Ishikawa (cell line): ENCODE measurements at regions not wholly inside any gene's neighbourhood (a gene's known extent, or its start where the extent isn't known, plus 50 kb on each side); places are given as distances from the start of the nearest gene placed in this dataset.

Experiments
- CEBPB ChIP-seq: IDR thresholded peaks from 2 replicates; pipeline ENCODE4 v1.6.1; 2012
- CREB1 ChIP-seq: IDR thresholded peaks from 2 replicates; pipeline ENCODE4 v1.6.1; 2012; ENCODE audit warnings: low read depth
- EGR1 ChIP-seq: IDR thresholded peaks from 2 replicates; pipeline ENCODE4 v1.6.1; 2012
- EP300 ChIP-seq: IDR thresholded peaks from 2 replicates; pipeline ENCODE4 v1.6.1; 2012; ENCODE audit warnings: borderline replicate concordance
- FOXM1 ChIP-seq: IDR thresholded peaks from 2 replicates; pipeline ENCODE4 v1.6.1; 2012; ENCODE audit warnings: low read depth, borderline replicate concordance
- MAX ChIP-seq: IDR thresholded peaks from 2 replicates; pipeline ENCODE4 v1.6.1; 2012
- NFIC ChIP-seq: IDR thresholded peaks from 2 replicates; pipeline ENCODE4 v1.6.1; 2012
- RAD21 ChIP-seq: IDR thresholded peaks from 2 replicates; pipeline ENCODE4 v1.6.1; 2012; ENCODE audit warnings: low read depth
- TAF1 ChIP-seq: IDR thresholded peaks from 2 replicates; pipeline ENCODE4 v1.6.1; 2012; ENCODE audit warnings: low read depth, mild to moderate bottlenecking
- TCF12 ChIP-seq: IDR thresholded peaks from 2 replicates; pipeline ENCODE4 v1.6.1; 2012; ENCODE audit warnings: low read depth
- YY1 ChIP-seq: IDR thresholded peaks from 2 replicates; pipeline ENCODE4 v1.6.1; 2012; ENCODE audit warnings: low read depth
- ZBTB7A ChIP-seq: IDR thresholded peaks from 2 replicates; pipeline ENCODE4 v1.6.1; 2012; ENCODE audit warnings: low read depth
- TF ChIP-seq, protein P1 (sequence below): IDR thresholded peaks from 2 replicates; pipeline ENCODE4 v1.6.1; 2012
- TF ChIP-seq, protein P2 (sequence below): IDR thresholded peaks from 2 replicates; pipeline ENCODE4 v1.6.1; 2012; ENCODE audit warnings: low read depth, mild to moderate bottlenecking

GRCh38 chr3:24769918-24770317, 275.3 kb upstream of the THRB start:
- no peak for TF ChIP-seq YY1
- no peak for TF ChIP-seq ZBTB7A
- TF ChIP-seq CREB1: no peak
- TF ChIP-seq NFIC: no peak
- TF ChIP-seq, protein P1, sequence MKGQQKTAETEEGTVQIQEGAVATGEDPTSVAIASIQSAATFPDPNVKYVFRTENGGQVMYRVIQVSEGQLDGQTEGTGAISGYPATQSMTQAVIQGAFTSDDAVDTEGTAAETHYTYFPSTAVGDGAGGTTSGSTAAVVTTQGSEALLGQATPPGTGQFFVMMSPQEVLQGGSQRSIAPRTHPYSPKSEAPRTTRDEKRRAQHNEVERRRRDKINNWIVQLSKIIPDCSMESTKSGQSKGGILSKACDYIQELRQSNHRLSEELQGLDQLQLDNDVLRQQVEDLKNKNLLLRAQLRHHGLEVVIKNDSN: no peak

DNA sequence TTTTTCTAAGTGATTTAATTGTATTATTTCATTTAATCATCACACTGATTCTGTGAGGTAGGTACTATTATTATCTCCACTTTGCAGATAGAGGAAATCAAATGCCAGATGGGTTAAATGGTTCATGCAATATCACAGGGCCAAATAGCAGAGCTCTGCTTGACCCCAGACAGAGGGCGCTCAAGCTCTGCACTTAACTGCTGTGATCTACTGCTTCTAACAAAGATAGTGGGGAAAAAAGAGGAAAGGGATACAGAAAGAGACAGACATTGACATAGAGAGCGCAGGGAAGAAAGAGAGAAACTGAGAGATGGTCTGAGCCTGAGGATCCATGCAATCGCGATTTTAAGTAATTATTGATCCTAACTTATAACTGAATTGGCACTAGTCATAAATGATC, 279.1 kb upstream of the THRB start:
- peak; percentile 91 for TF ChIP-seq RAD21
- TF ChIP-seq MAX: no peak

- TF ChIP-seq FOXM1 (no peak), CEBPB (no peak), EP300 (no peak), RAD21 (no peak), YY1 (no peak), MAX (no peak), TCF12 (no peak), EGR1 (no peak)
- TF ChIP-seq, protein P2, sequence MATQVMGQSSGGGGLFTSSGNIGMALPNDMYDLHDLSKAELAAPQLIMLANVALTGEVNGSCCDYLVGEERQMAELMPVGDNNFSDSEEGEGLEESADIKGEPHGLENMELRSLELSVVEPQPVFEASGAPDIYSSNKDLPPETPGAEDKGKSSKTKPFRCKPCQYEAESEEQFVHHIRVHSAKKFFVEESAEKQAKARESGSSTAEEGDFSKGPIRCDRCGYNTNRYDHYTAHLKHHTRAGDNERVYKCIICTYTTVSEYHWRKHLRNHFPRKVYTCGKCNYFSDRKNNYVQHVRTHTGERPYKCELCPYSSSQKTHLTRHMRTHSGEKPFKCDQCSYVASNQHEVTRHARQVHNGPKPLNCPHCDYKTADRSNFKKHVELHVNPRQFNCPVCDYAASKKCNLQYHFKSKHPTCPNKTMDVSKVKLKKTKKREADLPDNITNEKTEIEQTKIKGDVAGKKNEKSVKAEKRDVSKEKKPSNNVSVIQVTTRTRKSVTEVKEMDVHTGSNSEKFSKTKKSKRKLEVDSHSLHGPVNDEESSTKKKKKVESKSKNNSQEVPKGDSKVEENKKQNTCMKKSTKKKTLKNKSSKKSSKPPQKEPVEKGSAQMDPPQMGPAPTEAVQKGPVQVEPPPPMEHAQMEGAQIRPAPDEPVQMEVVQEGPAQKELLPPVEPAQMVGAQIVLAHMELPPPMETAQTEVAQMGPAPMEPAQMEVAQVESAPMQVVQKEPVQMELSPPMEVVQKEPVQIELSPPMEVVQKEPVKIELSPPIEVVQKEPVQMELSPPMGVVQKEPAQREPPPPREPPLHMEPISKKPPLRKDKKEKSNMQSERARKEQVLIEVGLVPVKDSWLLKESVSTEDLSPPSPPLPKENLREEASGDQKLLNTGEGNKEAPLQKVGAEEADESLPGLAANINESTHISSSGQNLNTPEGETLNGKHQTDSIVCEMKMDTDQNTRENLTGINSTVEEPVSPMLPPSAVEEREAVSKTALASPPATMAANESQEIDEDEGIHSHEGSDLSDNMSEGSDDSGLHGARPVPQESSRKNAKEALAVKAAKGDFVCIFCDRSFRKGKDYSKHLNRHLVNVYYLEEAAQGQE: no peak
- TF ChIP-seq, protein P1: no peak
Measured at GRCh38 chr3:24780991-24781390, 286.3 kb upstream of the THRB start.

- TF ChIP-seq RAD21 (no peak), NFIC (no peak), MAX (no peak), FOXM1 (no peak), TCF12 (no peak), EP300 (no peak), ZBTB7A (no peak), TAF1 (no peak), EGR1 (no peak), CREB1 (no peak)
- TF ChIP-seq, protein P2: no peak
- TF ChIP-seq, protein P1: no peak
Measured at GRCh38 chr3:24781454-24781853, 286.8 kb upstream of the THRB start.

GRCh38 chr3:24793896-24794295, 299.2 kb upstream of the THRB start:
- TF ChIP-seq, protein P1: no peak
- TF ChIP-seq NFIC (no peak), CREB1 (no peak), MAX (no peak), ZBTB7A (no peak)

GRCh38 chr3:24802614-24803013, 308.0 kb upstream of the THRB start:
- TF ChIP-seq NFIC (no peak), MAX (no peak), CEBPB (no peak), CREB1 (no peak), EGR1 (no peak), YY1 (no peak), TAF1 (no peak)
- TF ChIP-seq, protein P2: no peak
- TF ChIP-seq, protein P1: no peak
